Gastrocnemius medialis (tissue), 4 donors: ENCODE measurements at regions not wholly inside any gene's neighbourhood (a gene's known extent, or its start where the extent isn't known, plus 50 kb on each side); places are given as distances from the start of the nearest gene placed in this dataset.

Source experiments
- ATAC-seq, 2 donors: fragments of 150-250 bp; one replicate each; pipeline ENCODE4 v1.9.1; 2016
- DNase-seq, 2 donors: peaks; one replicate each; pipeline ENCODE4 v3.0.0-alpha.2; 2019
- H3K27ac ChIP-seq, 4 donors: fragments of 200-600 bp; sonication (generic); 1 replicate in 1 of 4; 2 replicates in 3 of 4; pipeline ENCODE4 v1.5.1; 2016 to 2018; ENCODE audit warnings: mild to moderate bottlenecking in 2 of 4, moderate library complexity in 1 of 4
- H3K27me3 ChIP-seq, 3 donors: fragments of 200-600 bp; sonication (generic) in 2 of 3; 1 replicate in 1 of 3; 2 replicates in 2 of 3; pipeline versions ENCODE4 v1.5.1 to v1.6.0; 2016 to 2019; ENCODE audit warnings: mild to moderate bottlenecking in 1 of 3, moderate library complexity in 1 of 3
- H3K36me3 ChIP-seq, 2 donors: fragments of 200-600 bp; sonication (generic) in 1 of 2; one replicate each; pipeline ENCODE4 v1.5.1; 2017 to 2018
- H3K4me1 ChIP-seq, 2 donors: fragments of 200-600 bp; sonication (generic) in 1 of 2; one replicate each; pipeline ENCODE4 v1.5.1; 2016 to 2017; ENCODE audit warnings: mild to moderate bottlenecking in 2 of 2
- H3K4me3 ChIP-seq, 4 donors: fragments of 200-600 bp; sonication (generic) in 3 of 4; 1 replicate in 1 of 4; 2 replicates in 3 of 4; pipeline ENCODE4 v1.5.1; 2016 to 2019; ENCODE audit warnings: mild to moderate bottlenecking in 2 of 4
- H3K9me3 ChIP-seq, 3 donors: fragments of 200-600 bp; sonication (generic) in 2 of 3; 1 replicate in 1 of 3; 2 replicates in 2 of 3; pipeline ENCODE4 v1.5.1; 2016 to 2019
- CTCF ChIP-seq, 5 experiments: fragments of 450-650 bp in 3 of 5; fragments of 200-600 bp in 2 of 5; sonication (generic) in 2 of 5; IDR thresholded peaks in 4 of 5; conservative IDR thresholded peaks in 1 of 5; 1 replicate in 4 of 5; 2 replicates in 1 of 5; pipeline ENCODE4 v1.5.1; 2016 to 2019; ENCODE audit warnings: antibody characterized with exemption in 5 of 5, mild to moderate bottlenecking in 3 of 5, moderate library complexity in 3 of 5
- POLR2A ChIP-seq, 2 donors: fragments of 450-650 bp; IDR thresholded peaks; one replicate each; pipeline ENCODE4 v1.6.1; 2017; ENCODE audit warnings: antibody characterized with exemption in 2 of 2, mild to moderate bottlenecking in 2 of 2, moderate library complexity in 2 of 2
- in situ Hi-C, 4 donors: fragments of 200-750 bp; cut with MboI; loops; one replicate each; pipeline versions ENCODE4 v1.15.0 to v1.8.0; 2017; ENCODE audit warnings: low sequenced_read_pairs in 4 of 4
- intact Hi-C: fragments of 100-400 bp; cut with DNase I; formaldehyde crosslinking; loops from one replicate; pipeline ENCODE4 v1.15.1; 2023; ENCODE audit warnings: low total_unique reads

GRCh38 chr15:53295574-53295973 is 463.9 kb downstream of the WDR72 start:
- H3K36me3 ChIP-seq: no peaks in the 10 kb centered on the region
- ATAC-seq (no peak), DNase-seq (no peak)
- intact Hi-C loops: no loop called here
- H3K4me3 ChIP-seq: no peak overlapping the region
- in situ Hi-C loops: no loop called here
- H3K9me3 ChIP-seq: no peaks in the 10 kb centered on the region
- TF ChIP-seq CTCF (IDR thresholded peaks at IDR 0.05 in 4 of 5, conservative IDR thresholded peaks at IDR 0.05 in 1 of 5): no peak
- TF ChIP-seq POLR2A (IDR thresholded peaks at IDR 0.05): no peak
- H3K4me1 ChIP-seq: no peaks in the 10 kb centered on the region
- no peak overlapping the region for H3K27ac ChIP-seq
- H3K27me3 ChIP-seq: no peaks in the 10 kb centered on the region

GRCh38 chr15:53288542-53288941 is 470.9 kb downstream of the WDR72 start:
- TF ChIP-seq POLR2A (IDR thresholded peaks at IDR 0.05) (no peak), CTCF (IDR thresholded peaks at IDR 0.05 in 4 of 5, conservative IDR thresholded peaks at IDR 0.05 in 1 of 5) (no peak)
- intact Hi-C loops: no loop called here
- Histone ChIP-seq H3K36me3 (no peaks in the 10 kb centered on the region), H3K4me3 (no peak overlapping the region), H3K27ac (no peak overlapping the region), H3K9me3 (no peaks in the 10 kb centered on the region), H3K27me3 (no peaks in the 10 kb centered on the region), H3K4me1 (no peaks in the 10 kb centered on the region)
- DNase-seq (no peak), ATAC-seq (no peak)
- in situ Hi-C loops: no loop called here

- no peaks in the 10 kb centered on the region for H3K9me3 ChIP-seq
- H3K4me1 ChIP-seq: no peaks in the 10 kb centered on the region
- H3K27ac ChIP-seq: no peak overlapping the region
- in situ Hi-C loops (no loop called here), intact Hi-C loops (no loop called here)
- no peak for DNase-seq
- no peak for ATAC-seq
- TF ChIP-seq CTCF (IDR thresholded peaks at IDR 0.05 in 4 of 5, conservative IDR thresholded peaks at IDR 0.05 in 1 of 5) (no peak), POLR2A (IDR thresholded peaks at IDR 0.05) (no peak)
- H3K4me3 ChIP-seq: no peak overlapping the region
- H3K27me3 ChIP-seq: no peaks in the 10 kb centered on the region
- H3K36me3 ChIP-seq: no peaks in the 10 kb centered on the region
Measured at GRCh38 chr15:53274630-53275029, 484.5 kb upstream of the ONECUT1 start.

GRCh38 chr15:53272116-53272515 is 482.0 kb upstream of the ONECUT1 start:
- ATAC-seq (no peak), DNase-seq (no peak)
- in situ Hi-C loops: no loop called here
- H3K27me3 ChIP-seq: no peaks in the 10 kb centered on the region
- intact Hi-C loops: no loop called here
- no peak overlapping the region for H3K27ac ChIP-seq
- H3K36me3 ChIP-seq: no peaks in the 10 kb centered on the region
- no peaks in the 10 kb centered on the region for H3K4me1 ChIP-seq
- H3K9me3 ChIP-seq: no peaks in the 10 kb centered on the region
- H3K4me3 ChIP-seq: no peak overlapping the region
- TF ChIP-seq POLR2A (IDR thresholded peaks at IDR 0.05) (no peak), CTCF (IDR thresholded peaks at IDR 0.05 in 4 of 5, conservative IDR thresholded peaks at IDR 0.05 in 1 of 5) (no peak)

GRCh38 chr15:53266176-53266575 is 476.0 kb upstream of the ONECUT1 start:
- in situ Hi-C loops (no loop called here), intact Hi-C loops (no loop called here)
- H3K36me3 ChIP-seq: no peaks in the 10 kb centered on the region
- H3K4me1 ChIP-seq: no peaks in the 10 kb centered on the region
- TF ChIP-seq POLR2A (IDR thresholded peaks at IDR 0.05) (no peak), CTCF (IDR thresholded peaks at IDR 0.05 in 4 of 5, conservative IDR thresholded peaks at IDR 0.05 in 1 of 5) (no peak)
- ATAC-seq (no peak), DNase-seq (no peak)
- H3K4me3 ChIP-seq: no peak overlapping the region
- H3K9me3 ChIP-seq: no peaks in the 10 kb centered on the region
- H3K27me3 ChIP-seq: no peaks in the 10 kb centered on the region
- H3K27ac ChIP-seq: no peak overlapping the region
